GM12892 (cell line): ENCODE measurements at regions not wholly inside any gene's neighbourhood (a gene's known extent, or its start where the extent isn't known, plus 50 kb on each side); places are given as distances from the start of the nearest gene placed in this dataset.

ENCODE experiments used
- POLR2A ChIP-seq: IDR thresholded peaks from 2 replicates; pipeline ENCODE4 v1.6.1; 2011; ENCODE audit warnings: low read depth, low read length, control low read depth
- POLR2AphosphoS5 ChIP-seq: IDR thresholded peaks from 2 replicates; pipeline ENCODE4 v1.6.1; 2011; ENCODE audit warnings: low read depth, low read length, control low read depth

- TF ChIP-seq POLR2A = no peak
- TF ChIP-seq POLR2AphosphoS5 = no peak
These were observed 167.1 kb downstream of the NFKBIZ start for GRCh38 chr3:102016417-102016816.
